ENCODE measurements at regions not wholly inside any gene's neighbourhood (a gene's known extent, or its start where the extent isn't known, plus 50 kb on each side); places are given as distances from the start of the nearest gene placed in this dataset.
"Not testable (repeated sequence)": the region's sequence is repeated elsewhere in the genome, so short reads cannot be mapped to it uniquely, and the experiment has no call there.

GRCh38 chr7:4319280-4319679 lies 362.8 kb upstream of the FOXK1 start:
- no peak for DNase-seq

- no peak for DNase-seq
These were observed 356.4 kb upstream of the FOXK1 start for GRCh38 chr7:4325732-4326131.

- no peak for DNase-seq
These were observed 350.4 kb upstream of the FOXK1 start for GRCh38 chr7:4331711-4332110.

GRCh38 chr7:4338556-4338955 lies 343.5 kb upstream of the FOXK1 start:
- DNase-seq = no peak

- no peak for DNase-seq
These were observed 338.5 kb upstream of the FOXK1 start for GRCh38 chr7:4343272-4344247.

GRCh38 chr7:4345004-4345403 lies 337.1 kb upstream of the FOXK1 start:
- no peak for DNase-seq

- no peak for DNase-seq
These were observed 330.0 kb upstream of the FOXK1 start for GRCh38 chr7:4352069-4352468.

GRCh38 chr7:4361774-4362173 lies 320.3 kb upstream of the FOXK1 start:
- no peak for DNase-seq

GRCh38 chr7:4383584-4383983 lies 298.5 kb upstream of the FOXK1 start:
- DNase-seq = no peak

GRCh38 chr7:4386190-4386589 lies 295.9 kb upstream of the FOXK1 start:
- no peak for DNase-seq

- not testable (repeated sequence) for DNase-seq
These were observed 291.0 kb upstream of the FOXK1 start for GRCh38 chr7:4391103-4391502.

- DNase-seq = no peak
These were observed 287.4 kb upstream of the FOXK1 start for GRCh38 chr7:4394736-4395135.

- no peak for DNase-seq
These were observed 283.0 kb upstream of the FOXK1 start for GRCh38 chr7:4399121-4399520.

- DNase-seq = no peak
These were observed 282.5 kb upstream of the FOXK1 start for GRCh38 chr7:4399596-4399995.

GRCh38 chr7:4406288-4407058 lies 275.6 kb upstream of the FOXK1 start:
- DNase-seq = no peak

GRCh38 chr7:4409946-4410345 lies 272.1 kb upstream of the FOXK1 start:
- DNase-seq = no peak

- DNase-seq = no peak
These were observed 265.6 kb upstream of the FOXK1 start for GRCh38 chr7:4416396-4417056.

GRCh38 chr7:4428526-4428925 lies 253.6 kb upstream of the FOXK1 start:
- DNase-seq = no peak

GRCh38 chr7:4430227-4430626 lies 251.9 kb upstream of the FOXK1 start:
- DNase-seq = no peak

- no peak for DNase-seq
These were observed 247.8 kb upstream of the FOXK1 start for GRCh38 chr7:4434306-4434705.

- no peak for DNase-seq
These were observed 245.7 kb upstream of the FOXK1 start for GRCh38 chr7:4436361-4436895.

- DNase-seq = no peak
These were observed 245.2 kb upstream of the FOXK1 start for GRCh38 chr7:4436936-4437335.

- DNase-seq = no peak
These were observed 244.2 kb upstream of the FOXK1 start for GRCh38 chr7:4437916-4438315.
